ENCODE measurements at regions not wholly inside any gene's neighbourhood (a gene's known extent, or its start where the extent isn't known, plus 50 kb on each side); places are given as distances from the start of the nearest gene placed in this dataset.

DNA sequence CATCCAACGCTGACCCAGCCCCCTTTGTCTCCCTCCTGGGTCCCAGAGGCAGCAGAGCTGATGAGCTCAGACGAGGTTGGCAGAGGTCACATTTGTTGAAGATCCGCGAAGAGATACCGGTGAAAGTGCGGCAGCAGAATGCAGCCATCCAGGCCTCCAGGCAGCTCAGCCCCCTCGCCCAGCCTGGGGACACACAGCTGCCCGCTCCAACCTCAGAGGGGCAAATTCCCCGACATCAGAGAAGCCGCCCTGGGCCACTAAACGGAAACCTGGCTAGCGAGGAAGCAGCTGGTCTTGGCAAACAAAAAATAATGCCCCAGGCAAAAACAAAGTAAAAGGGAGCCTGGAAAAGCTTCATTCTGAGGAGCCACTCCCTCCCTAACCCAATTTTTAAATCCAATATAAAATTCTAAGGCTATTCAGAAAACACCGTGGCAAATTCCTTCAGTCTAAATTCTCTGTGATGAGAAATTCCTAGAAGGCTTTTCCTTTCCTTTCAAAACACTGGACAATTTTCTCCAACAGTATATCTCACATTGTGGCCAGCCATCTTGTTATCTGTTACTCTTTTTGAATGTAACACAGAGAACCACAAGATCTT is 262.4 kb downstream of the SS18 start:
- no peak overlapping the region for H3K27ac ChIP-seq
- H3K9me3 ChIP-seq, result no peaks in the 10 kb centered on the region
- FAIRE-seq (no peak), ATAC-seq (no peak), DNase-seq (ENCODE audit: low read depth in 1 of 2, low spot score in 1 of 2) (no peak)
- no peaks in the 10 kb centered on the region for H3K4me1 ChIP-seq
- WGBS (ENCODE audit: missing lambda C conversion rate), result 46% methylated on average over 11 of the region's 13 CpGs
- H3K4me3 ChIP-seq, result no peak overlapping the region
- POLR2A ChIA-PET, result no interaction called here
- CTCF ChIA-PET, result interaction anchor here (1.2 kb wide), 1 partner anchor 948 kb away, joined by 3 read pairs; no protein-coding TSS in a partner anchor
- no peak overlapping the region for H3K4me2 ChIP-seq
- TF ChIP-seq MYC (IDR thresholded peaks at IDR 0.05; ENCODE audit: borderline replicate concordance, low read length), result no peak
- TF ChIP-seq RFX5 (IDR thresholded peaks at IDR 0.05), result no peak
- no peak for TF ChIP-seq FOSL2 (IDR thresholded peaks at IDR 0.05)
- no peak for TF ChIP-seq FOSL2 (CRISPR knock-in tag; IDR thresholded peaks at IDR 0.05)
- TF ChIP-seq, protein P1, sequence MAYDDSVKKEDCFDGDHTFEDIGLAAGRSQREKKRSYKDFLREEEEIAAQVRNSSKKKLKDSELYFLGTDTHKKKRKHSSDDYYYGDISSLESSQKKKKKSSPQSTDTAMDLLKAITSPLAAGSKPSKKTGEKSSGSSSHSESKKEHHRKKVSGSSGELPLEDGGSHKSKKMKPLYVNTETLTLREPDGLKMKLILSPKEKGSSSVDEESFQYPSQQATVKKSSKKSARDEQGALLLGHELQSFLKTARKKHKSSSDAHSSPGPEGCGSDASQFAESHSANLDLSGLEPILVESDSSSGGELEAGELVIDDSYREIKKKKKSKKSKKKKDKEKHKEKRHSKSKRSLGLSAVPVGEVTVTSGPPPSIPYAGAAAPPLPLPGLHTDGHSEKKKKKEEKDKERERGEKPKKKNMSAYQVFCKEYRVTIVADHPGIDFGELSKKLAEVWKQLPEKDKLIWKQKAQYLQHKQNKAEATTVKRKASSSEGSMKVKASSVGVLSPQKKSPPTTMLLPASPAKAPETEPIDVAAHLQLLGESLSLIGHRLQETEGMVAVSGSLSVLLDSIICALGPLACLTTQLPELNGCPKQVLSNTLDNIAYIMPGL (CRISPR knock-in tag; IDR thresholded peaks at IDR 0.05; ENCODE audit: borderline replicate concordance), result no peak
- TF ChIP-seq FOXS1 (CRISPR knock-in tag; IDR thresholded peaks at IDR 0.05), result no peak

DNA sequence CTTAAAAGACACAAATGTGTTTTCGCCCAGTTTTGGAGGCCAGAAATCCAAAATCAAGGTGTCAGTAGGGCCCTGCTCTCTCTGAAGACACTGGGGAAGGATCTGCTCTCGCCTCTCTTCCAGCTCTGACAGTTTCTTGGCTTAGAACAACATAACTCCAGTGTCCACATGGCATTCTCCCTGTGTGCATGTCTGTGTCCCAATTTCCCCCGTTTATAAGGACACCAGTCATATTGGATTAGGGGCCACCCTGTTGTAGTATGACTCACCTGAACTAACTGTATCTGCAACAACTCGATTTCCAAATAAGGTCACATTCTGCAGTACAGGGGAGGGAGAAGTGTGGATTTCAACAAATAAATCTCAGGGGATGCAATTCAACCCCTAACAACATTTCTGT is 263.2 kb downstream of the SS18 start:
- Histone ChIP-seq H3K4me1 (no peaks in the 10 kb centered on the region), H3K4me3 (no peak overlapping the region), H3K4me2 (no peak overlapping the region), H3K9me3 (no peaks in the 10 kb centered on the region), H3K27ac (no peak overlapping the region)
- 20% methylated on average over 3 of the region's 4 CpGs for WGBS (ENCODE audit: missing lambda C conversion rate)
- TF ChIP-seq POLR2AphosphoS2 (conservative IDR thresholded peaks at IDR 0.05; ENCODE audit: low read length) (no peak), CBX2 (IDR thresholded peaks at IDR 0.05; ENCODE audit: borderline replicate concordance, low read depth) (no peak)
- TF ChIP-seq, protein P2, sequence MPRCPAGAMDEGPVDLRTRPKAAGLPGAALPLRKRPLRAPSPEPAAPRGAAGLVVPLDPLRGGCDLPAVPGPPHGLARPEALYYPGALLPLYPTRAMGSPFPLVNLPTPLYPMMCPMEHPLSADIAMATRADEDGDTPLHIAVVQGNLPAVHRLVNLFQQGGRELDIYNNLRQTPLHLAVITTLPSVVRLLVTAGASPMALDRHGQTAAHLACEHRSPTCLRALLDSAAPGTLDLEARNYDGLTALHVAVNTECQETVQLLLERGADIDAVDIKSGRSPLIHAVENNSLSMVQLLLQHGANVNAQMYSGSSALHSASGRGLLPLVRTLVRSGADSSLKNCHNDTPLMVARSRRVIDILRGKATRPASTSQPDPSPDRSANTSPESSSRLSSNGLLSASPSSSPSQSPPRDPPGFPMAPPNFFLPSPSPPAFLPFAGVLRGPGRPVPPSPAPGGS (IDR thresholded peaks at IDR 0.05), result no peak
- no peak for ATAC-seq
- no peak for DNase-seq (ENCODE audit: low read depth in 1 of 2, low spot score in 1 of 2)
- FAIRE-seq, result no peak
- ChIA-PET POLR2A (no interaction called here), CTCF (interaction anchor here (1.2 kb wide), 1 partner anchor 947 kb away, joined by 3 read pairs; no protein-coding TSS in a partner anchor)

DNA sequence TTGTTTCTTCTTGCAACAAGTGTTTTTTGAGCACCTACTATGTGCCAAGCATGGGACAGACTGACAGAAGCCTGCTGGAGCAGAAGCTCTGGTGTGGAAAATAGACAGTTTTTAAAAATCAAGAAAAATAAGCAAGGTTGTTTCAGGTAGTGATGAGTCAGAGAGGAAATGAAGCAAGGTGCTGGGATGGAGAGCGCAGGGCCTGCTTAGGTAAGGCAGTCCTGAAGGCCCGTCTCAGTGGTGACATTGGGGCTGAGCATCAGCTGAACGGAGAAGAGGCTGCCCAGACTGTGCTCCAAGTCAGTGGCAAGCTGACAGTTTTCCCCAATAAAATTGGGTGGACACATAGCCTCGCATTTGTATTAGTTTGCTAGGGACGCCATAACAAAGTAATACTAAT is 263.6 kb downstream of the SS18 start:
- H3K4me2 ChIP-seq, result no peak overlapping the region
- H3K9me3 ChIP-seq, result no peaks in the 10 kb centered on the region
- H3K4me3 ChIP-seq, result no peak overlapping the region
- no peaks in the 10 kb centered on the region for H3K4me1 ChIP-seq
- ChIA-PET CTCF (no interaction called here), POLR2A (no interaction called here)
- 33% methylated on average over 5 of the region's 5 CpGs for WGBS (ENCODE audit: missing lambda C conversion rate)
- no peak for DNase-seq (ENCODE audit: low read depth in 1 of 2, low spot score in 1 of 2)
- ATAC-seq, result no peak
- H3K27ac ChIP-seq, result no peak overlapping the region
- FAIRE-seq, result no peak
- TF ChIP-seq CHD4 (IDR thresholded peaks at IDR 0.05; ENCODE audit: borderline replicate concordance) (no peak), NPAS2 (CRISPR knock-in tag; IDR thresholded peaks at IDR 0.05; ENCODE audit: borderline replicate concordance) (no peak), ESRRA (IDR thresholded peaks at IDR 0.05; ENCODE audit: borderline replicate concordance, low read length) (no peak), HOXB13 (CRISPR knock-in tag; IDR thresholded peaks at IDR 0.05; ENCODE audit: low read depth) (no peak)
- TF ChIP-seq, protein P1 (CRISPR knock-in tag; IDR thresholded peaks at IDR 0.05; ENCODE audit: borderline replicate concordance), result no peak
- TF ChIP-seq, protein P3, sequence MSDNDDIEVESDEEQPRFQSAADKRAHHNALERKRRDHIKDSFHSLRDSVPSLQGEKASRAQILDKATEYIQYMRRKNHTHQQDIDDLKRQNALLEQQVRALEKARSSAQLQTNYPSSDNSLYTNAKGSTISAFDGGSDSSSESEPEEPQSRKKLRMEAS (IDR thresholded peaks at IDR 0.05), result no peak

Measured in A549 (cell line).